Panc1 (cell line): ENCODE measurements at regions not wholly inside any gene's neighbourhood (a gene's known extent, or its start where the extent isn't known, plus 50 kb on each side); places are given as distances from the start of the nearest gene placed in this dataset.

Source experiments
- ATAC-seq: fragments of 200-7000 bp; cut with Tn5 transposase; 2 replicates; pipeline ENCODE4 v1.9.1; 2020; ENCODE audit warnings: mild to moderate bottlenecking, moderate library complexity
- BruUV-seq: library from RNA; stranded (reverse); fragments of 400-500 nt; replicated peaks from 2 replicates; lab custom pipeline; 2021; lab: Mats Ljungman, UMichigan
- CTCF ChIA-PET: fragments of 300-600 bp; sonication (Branson Sonifier 250); formaldehyde crosslinking; loops from one replicate; lab custom pipeline; 2022; ENCODE audit warnings: antibody characterized with exemption; lab: Charles Lee
- POLR2A ChIA-PET: fragments of 300-600 bp; sonication (Branson Sonifier 250); formaldehyde crosslinking; loops from one replicate; lab custom pipeline; 2022; ENCODE audit warnings: antibody characterized with exemption; lab: Charles Lee
- DNase-seq: peaks from one replicate; pipeline ENCODE4 v3.0.0-alpha.2; 2010; ENCODE audit warnings: low read depth, low spot score
- H3K27ac ChIP-seq: 2 replicates; pipeline ENCODE4 v1.5.1; 2011; ENCODE audit warnings: mild to moderate bottlenecking, low read length, inconsistent platforms
- H3K27me3 ChIP-seq: fragments of 200-500 bp; sonication (Bioruptor generic); 2 replicates; pipeline ENCODE4 v1.6.0; 2014; ENCODE audit warnings: low read length, inconsistent platforms; ENCODE audit not compliant: control insufficient read depth, insufficient read depth
- H3K36me3 ChIP-seq: fragments of 200-500 bp; sonication (Bioruptor generic); 2 replicates; pipeline ENCODE4 v1.5.1; 2014; ENCODE audit warnings: inconsistent platforms, mild to moderate bottlenecking, low read length, moderate library complexity; ENCODE audit not compliant: control insufficient read depth, insufficient read depth
- H3K4me1 ChIP-seq: 2 replicates; pipeline ENCODE4 v1.5.1; 2011; ENCODE audit warnings: inconsistent platforms, mild to moderate bottlenecking, low read length, moderate library complexity; ENCODE audit not compliant: control insufficient read depth, insufficient read depth
- H3K4me3 ChIP-seq, 2 experiments: 2 replicates each; pipeline ENCODE4 v1.5.1; 2011 to 2012; ENCODE audit warnings: low read depth in 2 of 2, low read length in 2 of 2, mild to moderate bottlenecking in 2 of 2, inconsistent platforms in 1 of 2, moderate library complexity in 1 of 2
- H3K9me3 ChIP-seq: fragments of 200-500 bp; sonication (Bioruptor generic); 2 replicates; pipeline ENCODE4 v1.5.1; 2014; ENCODE audit warnings: low read depth, mild to moderate bottlenecking, inconsistent platforms, low read length, moderate library complexity; ENCODE audit not compliant: control insufficient read depth, insufficient read depth
- POLR2AphosphoS5 ChIP-seq: IDR thresholded peaks from 2 replicates; pipeline ENCODE4 v1.6.1; 2012; ENCODE audit warnings: mild to moderate bottlenecking, low read depth, low read length, moderate library complexity
- REST ChIP-seq, 2 experiments: IDR thresholded peaks; 2 replicates each; pipeline ENCODE4 v1.6.1; 2011 to 2012; ENCODE audit warnings: low read depth in 2 of 2, control low read depth in 1 of 2, low read length in 1 of 2, mild to moderate bottlenecking in 1 of 2, moderate library complexity in 1 of 2; ENCODE audit not compliant: insufficient read depth in 1 of 2
- SIN3A ChIP-seq: IDR thresholded peaks from 2 replicates; pipeline ENCODE4 v1.6.1; 2012; ENCODE audit warnings: low read depth, mild to moderate bottlenecking, low read length, moderate library complexity, borderline replicate concordance; ENCODE audit not compliant: insufficient read depth
- TCF7L2 ChIP-seq: IDR thresholded peaks from 2 replicates; pipeline ENCODE4 v1.6.1; 2011; ENCODE audit warnings: mild to moderate bottlenecking, low read depth, low read length, inconsistent platforms
- in situ Hi-C: cut with HindIII; loops from 2 replicates; pipeline ENCODE4 v1.10.0; 2016; ENCODE audit warnings: low sequenced_read_pairs, low pct_unique_long_range_greater_than_20kb
- intact Hi-C: fragments of 100-400 bp; cut with micrococcal nuclease; formaldehyde crosslinking; loops from one replicate; pipeline ENCODE4 v1.10.0; 2022; ENCODE audit not compliant: unreplicated experiment
- TF ChIP-seq, protein P1 (sequence below): fragments of 450-650 bp; IDR thresholded peaks from 2 replicates; pipeline ENCODE4 v1.5.1; 2017; ENCODE audit warnings: mild to moderate bottlenecking

- H3K9me3 ChIP-seq = no peaks in the 10 kb centered on the region
- BruUV-seq = no TSS peak
- TF ChIP-seq REST (IDR thresholded peaks at IDR 0.05; ENCODE audit: insufficient read depth in 1 of 2, low read depth in 2 of 2, low read length in 1 of 2) (no peak), TCF7L2 (no peak), SIN3A (no peak), POLR2AphosphoS5 (no peak)
- TF ChIP-seq, protein P1, sequence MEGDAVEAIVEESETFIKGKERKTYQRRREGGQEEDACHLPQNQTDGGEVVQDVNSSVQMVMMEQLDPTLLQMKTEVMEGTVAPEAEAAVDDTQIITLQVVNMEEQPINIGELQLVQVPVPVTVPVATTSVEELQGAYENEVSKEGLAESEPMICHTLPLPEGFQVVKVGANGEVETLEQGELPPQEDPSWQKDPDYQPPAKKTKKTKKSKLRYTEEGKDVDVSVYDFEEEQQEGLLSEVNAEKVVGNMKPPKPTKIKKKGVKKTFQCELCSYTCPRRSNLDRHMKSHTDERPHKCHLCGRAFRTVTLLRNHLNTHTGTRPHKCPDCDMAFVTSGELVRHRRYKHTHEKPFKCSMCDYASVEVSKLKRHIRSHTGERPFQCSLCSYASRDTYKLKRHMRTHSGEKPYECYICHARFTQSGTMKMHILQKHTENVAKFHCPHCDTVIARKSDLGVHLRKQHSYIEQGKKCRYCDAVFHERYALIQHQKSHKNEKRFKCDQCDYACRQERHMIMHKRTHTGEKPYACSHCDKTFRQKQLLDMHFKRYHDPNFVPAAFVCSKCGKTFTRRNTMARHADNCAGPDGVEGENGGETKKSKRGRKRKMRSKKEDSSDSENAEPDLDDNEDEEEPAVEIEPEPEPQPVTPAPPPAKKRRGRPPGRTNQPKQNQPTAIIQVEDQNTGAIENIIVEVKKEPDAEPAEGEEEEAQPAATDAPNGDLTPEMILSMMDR = no peak
- H3K27me3 ChIP-seq = no peaks in the 10 kb centered on the region
- H3K4me1 ChIP-seq = no peaks in the 10 kb centered on the region
- no peak overlapping the region for H3K4me3 ChIP-seq
- intact Hi-C loops = no loop called here
- in situ Hi-C loops = no loop called here
- CTCF ChIA-PET = no interaction called here
- DNase-seq (no peak), ATAC-seq (no peak)
- no peak overlapping the region for H3K27ac ChIP-seq
- POLR2A ChIA-PET = no interaction called here
- H3K36me3 ChIP-seq = no peaks in the 10 kb centered on the region
Measured at GRCh38 chr5:8327016-8327415, 458.1 kb downstream of the MTRR start.

DNA sequence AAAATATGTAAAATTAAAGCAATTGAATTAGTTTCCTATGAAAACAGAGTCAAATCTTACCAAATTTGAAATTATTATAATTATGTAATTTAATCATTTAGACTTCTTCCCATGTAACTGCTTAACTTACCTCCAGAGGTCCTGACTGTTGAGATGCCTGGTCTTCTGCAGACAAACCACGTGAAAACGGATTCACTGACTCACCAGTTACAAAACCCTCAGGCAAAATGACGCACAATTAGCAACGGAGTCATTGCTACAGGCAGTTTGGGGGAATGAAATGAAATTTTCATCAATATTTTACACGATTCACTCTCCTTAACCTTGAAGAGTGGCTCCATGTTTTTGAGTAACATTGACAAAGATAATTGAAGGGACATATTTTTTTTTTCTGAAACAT is 460.8 kb downstream of the MTRR start:
- ChIA-PET POLR2A (no interaction called here), CTCF (no interaction called here)
- DNase-seq (no peak), ATAC-seq (no peak)
- in situ Hi-C loops (no loop called here), intact Hi-C loops (no loop called here)
- no peaks in the 10 kb centered on the region for H3K9me3 ChIP-seq
- no peaks in the 10 kb centered on the region for H3K27me3 ChIP-seq
- no peak overlapping the region for H3K27ac ChIP-seq
- no peak for TF ChIP-seq TCF7L2
- no peak for TF ChIP-seq POLR2AphosphoS5
- no peak for TF ChIP-seq REST (IDR thresholded peaks at IDR 0.05; ENCODE audit: insufficient read depth in 1 of 2, low read depth in 2 of 2, low read length in 1 of 2)
- TF ChIP-seq, protein P1 = no peak
- TF ChIP-seq SIN3A = no peak
- no peaks in the 10 kb centered on the region for H3K4me1 ChIP-seq
- H3K4me3 ChIP-seq = no peak overlapping the region
- H3K36me3 ChIP-seq = no peaks in the 10 kb centered on the region
- no TSS peak for BruUV-seq
